Left colon (tissue), 2 donors: ENCODE measurements at regions not wholly inside any gene's neighbourhood (a gene's known extent, or its start where the extent isn't known, plus 50 kb on each side); places are given as distances from the start of the nearest gene placed in this dataset.

Experiments used
- ATAC-seq: fragments of 200-7000 bp; cut with Tn5 transposase; one replicate; pipeline ENCODE4 v1.9.1; 2020; ENCODE audit warnings: mild to moderate bottlenecking, moderate library complexity
- DNase-seq, 2 donors: peaks; one replicate each; pipeline ENCODE4 v3.0.0-alpha.2; 2020
- intact Hi-C, 2 donors: fragments of 100-400 bp; cut with DNase I in 1 of 2; cut with micrococcal nuclease in 1 of 2; formaldehyde crosslinking; loops; one replicate each; pipeline versions ENCODE4 v1.11.2 to v1.14.0; 2022; cut with DNase I, micrococcal nuclease
- donor health status: DM: no; HTN: no; CAD: no.
- donor health status: DM: yes; HTN: yes; CAD: no.

DNA sequence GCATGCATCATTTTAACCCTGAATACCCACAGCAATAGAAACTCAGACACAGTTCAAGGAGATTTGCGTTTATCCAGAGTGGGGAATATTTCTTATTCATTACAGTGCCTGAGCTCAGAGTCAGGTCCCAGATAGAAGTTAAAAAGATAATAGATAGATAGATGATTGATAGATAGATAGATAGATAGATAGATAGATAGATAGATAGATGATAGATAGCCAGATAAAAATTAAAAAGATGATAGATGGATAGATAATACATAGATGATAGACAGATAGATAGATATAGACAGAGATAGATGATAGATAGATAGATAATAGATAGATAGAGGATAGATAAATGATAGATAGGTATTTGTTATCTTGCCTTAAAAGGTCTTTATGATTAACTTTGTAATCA lies 184.7 kb downstream of the MYLK4 start:
- intact Hi-C loops = no loop called here
- ATAC-seq (no peak), DNase-seq (no peak)

DNA sequence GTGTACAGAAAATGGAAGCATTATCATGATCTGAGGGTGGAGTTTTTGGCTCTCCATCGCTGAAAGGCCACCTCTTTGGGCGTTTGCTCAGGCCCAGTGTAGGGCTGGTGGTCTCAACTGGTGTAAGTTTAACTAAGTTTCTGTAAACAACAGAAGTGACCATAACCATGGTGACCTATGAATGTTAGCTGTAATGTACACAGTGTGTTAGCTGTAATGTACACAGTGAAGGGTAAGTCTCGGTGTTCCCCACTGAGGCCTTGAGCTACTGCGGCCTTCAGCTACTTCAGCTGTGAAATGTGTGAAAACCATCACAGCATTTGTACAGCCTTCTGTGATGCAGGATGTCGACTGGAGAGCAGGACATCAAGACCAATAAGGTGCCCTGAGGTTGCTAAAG lies 185.2 kb downstream of the MYLK4 start:
- no peak for DNase-seq

DNA sequence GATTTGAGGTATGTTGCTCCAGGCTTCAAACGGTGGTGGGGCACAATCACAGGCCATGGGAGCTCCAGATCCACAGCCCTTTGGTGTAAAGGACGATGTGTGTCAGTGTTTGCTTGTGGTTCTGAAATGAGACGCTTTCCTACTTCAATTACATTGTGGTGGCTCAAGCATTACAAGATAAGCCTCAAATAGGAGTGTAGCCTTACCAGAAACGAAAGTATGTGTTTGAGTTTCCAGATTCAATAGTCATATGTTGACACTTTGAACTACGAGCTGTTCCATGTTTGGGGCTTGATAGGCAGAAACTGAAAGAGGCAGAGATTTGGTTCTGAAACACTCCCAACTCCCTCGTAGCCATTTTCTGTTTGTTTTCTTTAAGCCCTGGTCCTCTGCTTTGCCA lies 187.1 kb downstream of the MYLK4 start:
- intact Hi-C loops = no loop called here
- ATAC-seq (no peak), DNase-seq (no peak)

More for the DNA sequence above, 185.2 kb downstream of the MYLK4 start:
- no peak for ATAC-seq
- intact Hi-C loops = no loop called here

GRCh38 chr6:2562721-2563451 lies 187.8 kb downstream of the MYLK4 start:
- no peak for DNase-seq
- intact Hi-C loops = no loop called here

GRCh38 chr6:2560917-2561698 lies 189.6 kb downstream of the MYLK4 start:
- no peak for ATAC-seq
- DNase-seq = no peak
- intact Hi-C loops = no loop called here

More at GRCh38 chr6:2562721-2563451, 187.8 kb downstream of the MYLK4 start:
- no peak for ATAC-seq

GRCh38 chr6:2560140-2560818 lies 190.4 kb downstream of the MYLK4 start:
- DNase-seq = no peak
- intact Hi-C loops = no loop called here
- no peak for ATAC-seq

DNA sequence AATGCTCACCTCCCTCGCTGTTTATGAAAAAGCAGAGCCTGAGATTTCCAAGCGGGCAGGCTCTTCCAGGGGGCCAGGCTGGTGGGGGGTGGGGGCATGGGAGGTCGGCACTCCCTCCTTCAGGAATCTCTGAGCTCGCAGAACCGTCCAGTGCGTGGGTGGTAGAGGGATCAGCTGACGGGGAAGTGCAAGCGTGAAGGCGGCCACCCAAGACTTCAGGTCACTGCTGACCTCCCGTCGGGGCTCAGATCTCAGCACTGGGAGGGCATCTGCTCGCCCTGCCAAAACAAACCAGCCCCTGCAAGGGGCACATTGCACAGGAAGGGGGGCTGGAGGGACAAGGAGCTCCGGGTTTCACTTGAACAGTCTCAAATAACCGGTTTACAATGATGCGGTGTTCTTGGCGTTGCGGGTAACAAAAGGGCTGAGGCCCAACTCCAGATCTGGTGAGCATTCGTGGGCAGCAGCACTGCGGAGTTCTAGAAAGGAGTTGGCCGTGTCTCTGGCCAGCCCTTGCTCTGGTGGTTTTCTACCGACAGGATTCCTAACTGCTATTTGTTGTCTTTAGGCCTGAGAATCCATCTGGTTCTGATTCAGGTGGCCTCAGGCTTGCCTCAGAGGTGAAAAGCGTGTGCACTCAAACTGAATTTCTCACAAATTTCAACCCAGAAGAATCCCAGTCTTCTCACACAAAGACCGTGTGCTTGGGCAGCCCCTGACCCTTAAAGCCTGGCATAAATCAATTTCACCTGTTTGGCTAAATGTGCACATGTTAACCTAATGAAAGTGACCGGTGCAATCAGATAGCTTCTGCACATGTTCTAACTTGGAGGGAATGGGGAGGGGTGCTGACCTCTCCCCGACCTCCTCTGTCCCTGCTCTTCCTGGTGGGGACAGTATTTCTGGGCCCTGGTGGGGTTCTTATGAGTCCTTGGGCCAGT lies 191.6 kb downstream of the MYLK4 start:
- DNase-seq (no peak), ATAC-seq (no peak)
- intact Hi-C loops = no loop called here

DNA sequence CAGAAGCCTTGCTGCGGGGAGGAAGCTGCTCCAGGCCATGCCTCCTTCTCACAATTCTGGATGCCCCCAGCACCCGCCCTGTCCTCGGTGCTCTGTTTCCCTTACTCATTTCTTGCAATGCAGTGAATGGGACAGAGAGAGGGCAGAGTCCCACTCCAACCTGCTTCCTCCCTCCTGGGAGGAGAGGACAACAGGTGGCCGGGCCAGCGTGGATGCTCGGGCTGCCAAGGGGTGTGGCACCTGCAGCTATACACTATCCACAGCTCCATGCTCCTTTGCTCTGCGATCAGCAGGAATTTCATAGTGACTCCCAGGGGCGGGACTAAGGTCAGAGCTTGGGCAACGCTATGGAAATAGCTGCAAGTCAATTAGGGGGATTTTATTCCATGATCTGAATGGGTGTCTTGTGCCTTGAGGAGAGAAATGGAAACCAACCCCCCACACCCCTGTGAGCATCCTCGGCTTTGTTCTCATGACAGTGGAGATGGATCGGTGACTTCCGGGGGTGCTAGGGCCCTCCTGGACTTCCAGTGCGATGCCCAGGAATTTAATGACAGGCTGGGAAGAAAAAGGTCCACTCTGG lies 192.5 kb downstream of the MYLK4 start:
- ATAC-seq = peak; percentile 76
- peak in 1 of 2 donors; percentile 30 for DNase-seq
- intact Hi-C loops = no loop called here

- ATAC-seq = no peak
- intact Hi-C loops = no loop called here
These were observed 193.5 kb downstream of the MYLK4 start for GRCh38 chr6:2557181-2557720.

DNA sequence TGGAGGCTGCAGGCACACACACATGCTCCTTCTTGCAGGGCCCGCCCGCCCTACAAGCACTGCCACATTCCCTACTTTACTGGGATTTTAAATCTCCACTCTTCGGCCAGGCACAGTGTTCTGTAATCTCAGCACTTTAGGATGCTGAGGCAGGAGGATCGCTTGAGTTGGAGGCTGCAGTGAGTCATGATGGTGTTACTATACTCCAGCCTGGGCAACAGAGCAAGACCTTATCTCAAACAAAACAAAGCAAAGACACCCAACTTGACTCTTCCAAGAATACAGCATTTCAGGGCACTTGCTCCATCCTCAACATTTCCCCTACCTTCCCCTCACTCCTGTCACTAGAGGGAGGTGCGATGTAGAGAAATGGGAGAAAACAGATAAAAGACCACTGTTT lies 194.0 kb downstream of the MYLK4 start:
- ATAC-seq = no peak
- intact Hi-C loops = no loop called here
- no peak for DNase-seq

More at GRCh38 chr6:2557181-2557720, 193.5 kb downstream of the MYLK4 start:
- DNase-seq = no peak

DNA sequence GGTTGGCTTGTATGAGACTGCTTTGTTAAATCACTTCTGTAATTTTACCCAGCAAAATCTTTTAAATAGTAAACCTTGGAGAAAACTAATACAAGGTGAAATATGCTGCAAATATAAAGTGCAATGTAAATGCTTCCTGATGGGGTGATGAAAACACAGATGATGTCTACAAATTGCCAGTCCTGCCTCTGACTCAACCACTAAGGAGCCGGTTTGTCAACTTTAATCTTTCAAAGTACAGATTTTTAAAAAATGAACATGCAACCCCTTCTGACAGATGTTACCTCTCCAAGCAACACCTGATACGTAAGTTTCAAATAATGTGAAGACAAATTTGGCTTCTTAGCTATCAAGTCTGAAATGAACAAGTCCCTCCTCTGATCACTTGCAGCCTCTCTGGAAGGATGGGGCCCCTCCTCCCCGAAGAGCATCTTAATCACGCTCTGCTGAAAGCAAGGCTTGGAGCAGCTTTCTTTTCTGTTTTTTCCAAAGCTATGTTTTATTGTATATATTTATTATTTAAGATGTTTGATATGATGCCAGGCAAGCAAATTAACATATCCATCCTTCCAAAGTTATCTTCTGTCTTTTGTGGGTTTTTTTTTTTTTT lies 196.0 kb downstream of the MYLK4 start:
- intact Hi-C loops = no loop called here
- DNase-seq (no peak), ATAC-seq (no peak)

- ATAC-seq (no peak), DNase-seq (no peak)
- intact Hi-C loops = no loop called here
These were observed 198.1 kb downstream of the MYLK4 start for GRCh38 chr6:2552526-2553154.

GRCh38 chr6:2551705-2552104 lies 199.0 kb downstream of the MYLK4 start:
- intact Hi-C loops = no loop called here
- no peak for ATAC-seq
- DNase-seq = no peak

- intact Hi-C loops = no loop called here
- ATAC-seq (no peak), DNase-seq (no peak)
These were observed 200.5 kb downstream of the MYLK4 start for GRCh38 chr6:2550247-2550646.

DNA sequence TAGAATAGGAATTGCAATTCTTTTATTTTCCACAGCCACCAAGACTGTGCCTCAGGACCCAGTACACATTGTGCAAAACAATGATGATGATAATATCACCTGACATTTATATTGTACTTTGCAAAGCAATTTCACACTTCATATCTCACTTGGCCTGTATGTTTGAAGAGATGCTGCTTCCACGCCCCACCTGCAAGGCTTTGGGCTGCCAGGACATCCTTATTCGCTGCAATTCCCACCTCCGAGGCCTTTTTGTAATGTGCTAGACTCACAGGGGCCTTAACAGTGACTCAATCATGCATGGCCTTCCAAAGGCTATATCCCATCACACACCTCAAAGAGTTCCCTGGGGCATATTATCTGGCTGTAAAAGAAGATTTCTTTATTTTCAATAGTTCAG lies 200.9 kb downstream of the MYLK4 start:
- no peak for DNase-seq
- ATAC-seq = no peak
- intact Hi-C loops = no loop called here

- ATAC-seq = no peak
- DNase-seq = no peak
- intact Hi-C loops = no loop called here
These were observed 203.4 kb downstream of the MYLK4 start for GRCh38 chr6:2547355-2547754.

- no peak for DNase-seq
- no peak for ATAC-seq
- intact Hi-C loops = no loop called here
These were observed 203.8 kb downstream of the MYLK4 start for GRCh38 chr6:2546901-2547300.
